ENCODE measurements at regions not wholly inside any gene's neighbourhood (a gene's known extent, or its start where the extent isn't known, plus 50 kb on each side); places are given as distances from the start of the nearest gene placed in this dataset.
A peak's percentile ranks its signal among the peaks of the same experiment; 100 is the strongest.

DNA sequence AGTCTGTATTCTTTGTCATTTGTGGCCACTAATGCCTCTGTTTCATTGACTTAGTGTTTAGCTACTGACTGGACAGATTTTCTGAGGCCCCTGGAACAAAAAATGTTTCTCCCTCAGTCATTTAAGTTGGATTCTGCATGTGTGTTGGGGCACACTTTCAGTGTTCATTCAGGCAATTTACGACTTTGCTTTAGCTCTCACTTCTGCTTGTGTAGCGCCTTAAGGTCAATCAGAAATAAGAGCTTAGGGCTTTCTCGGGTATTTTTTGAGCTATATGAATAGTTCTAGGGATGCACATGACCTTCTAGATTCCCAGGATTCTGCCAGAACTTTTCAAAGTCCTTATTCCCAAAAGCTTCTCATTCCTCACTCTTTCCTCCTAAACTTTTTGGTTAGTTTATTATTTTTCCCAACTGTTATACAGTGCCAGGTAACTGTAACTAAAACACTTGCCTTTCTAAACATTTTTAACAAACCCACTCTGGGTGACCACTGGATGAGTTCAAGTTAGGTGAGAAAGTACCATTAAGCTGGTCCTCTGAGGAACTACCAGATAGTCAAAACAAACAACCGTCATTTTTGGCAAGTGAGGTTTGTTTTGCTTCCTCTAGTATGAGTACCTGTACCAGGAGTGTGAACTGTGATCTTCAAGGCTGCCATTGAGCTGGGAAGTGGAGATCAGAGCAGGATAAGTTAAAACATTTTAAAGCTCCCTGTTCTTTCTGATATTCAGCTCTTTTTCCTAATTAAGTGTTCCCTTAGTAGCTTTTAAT, 571.3 kb upstream of the TLE4 start:
- DNase-seq: no peak

DNA sequence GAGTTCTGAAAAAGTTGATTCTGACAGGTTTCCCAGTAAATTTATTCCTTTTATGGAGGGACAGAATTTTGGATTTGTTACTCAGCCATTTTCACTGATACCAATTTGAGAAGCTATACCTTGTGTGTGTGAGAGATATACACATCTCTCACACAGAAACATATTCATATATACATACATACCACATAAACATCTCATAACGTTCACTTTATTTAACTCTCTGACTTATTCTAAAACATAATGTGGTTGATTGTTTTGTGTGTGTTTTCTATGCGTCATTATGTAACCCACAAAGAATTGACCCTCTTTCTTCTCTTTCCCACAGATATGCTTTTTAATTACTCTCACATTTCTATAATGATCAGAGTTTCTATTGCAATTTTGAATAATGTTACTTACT, 570.8 kb upstream of the TLE4 start:
- no peak for DNase-seq

DNA sequence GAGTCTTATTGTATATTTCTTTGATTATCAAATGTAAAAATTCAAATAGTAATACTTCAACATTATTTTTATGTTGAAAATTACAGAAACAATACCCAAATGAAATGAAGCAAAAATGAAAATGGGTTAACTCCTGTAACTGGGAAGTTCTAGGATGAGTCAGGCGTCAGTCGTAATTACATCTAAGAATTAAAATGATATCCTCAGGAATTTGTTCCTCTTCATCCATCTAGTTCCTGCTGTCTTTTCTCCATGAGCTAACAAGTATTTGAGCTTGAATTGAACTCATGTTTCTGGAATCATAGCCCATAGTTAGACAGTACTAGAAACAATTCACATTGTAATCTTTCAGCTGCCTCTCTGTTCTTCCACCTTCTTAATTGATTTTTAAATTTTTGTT, 568.3 kb upstream of the TLE4 start:
- DNase-seq: no peak

DNA sequence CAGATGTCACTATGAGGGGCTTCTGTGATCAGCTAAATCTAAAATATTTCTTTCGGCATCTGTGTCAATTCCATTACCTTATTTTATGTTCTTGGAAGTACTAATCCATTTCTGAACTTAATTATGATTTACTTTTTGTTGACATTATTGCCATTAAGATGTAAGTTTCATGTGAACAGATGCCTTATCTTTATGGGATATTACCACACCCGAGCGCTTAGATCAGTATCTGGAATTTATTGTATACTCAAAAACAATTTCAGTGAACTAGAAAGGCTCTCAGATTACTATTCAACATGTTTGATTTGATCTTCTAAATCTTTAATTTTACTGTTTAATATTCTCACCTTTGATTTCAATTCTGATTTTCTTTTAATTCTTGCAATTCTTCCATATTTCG, 567.7 kb upstream of the TLE4 start:
- no peak for DNase-seq

DNA sequence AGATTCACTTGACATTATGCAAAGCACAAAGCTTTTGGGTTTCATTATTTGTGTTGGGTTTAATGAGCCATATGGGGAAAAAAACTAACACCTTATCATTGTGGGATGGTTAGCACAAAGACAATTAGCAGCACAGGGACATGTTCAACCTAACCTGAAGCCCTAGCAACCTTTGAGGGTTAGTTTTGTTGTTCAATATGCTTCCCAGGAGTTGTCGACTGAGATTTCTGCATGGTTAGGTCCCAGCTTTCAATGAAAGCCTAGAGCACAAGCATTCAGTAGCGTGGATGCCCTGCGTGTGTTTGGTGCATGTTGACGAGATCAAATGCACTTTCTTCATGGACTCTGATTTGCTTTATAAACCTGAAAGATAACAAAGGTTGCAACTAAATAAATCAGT, 565.2 kb upstream of the TLE4 start:
- DNase-seq: no peak

DNA sequence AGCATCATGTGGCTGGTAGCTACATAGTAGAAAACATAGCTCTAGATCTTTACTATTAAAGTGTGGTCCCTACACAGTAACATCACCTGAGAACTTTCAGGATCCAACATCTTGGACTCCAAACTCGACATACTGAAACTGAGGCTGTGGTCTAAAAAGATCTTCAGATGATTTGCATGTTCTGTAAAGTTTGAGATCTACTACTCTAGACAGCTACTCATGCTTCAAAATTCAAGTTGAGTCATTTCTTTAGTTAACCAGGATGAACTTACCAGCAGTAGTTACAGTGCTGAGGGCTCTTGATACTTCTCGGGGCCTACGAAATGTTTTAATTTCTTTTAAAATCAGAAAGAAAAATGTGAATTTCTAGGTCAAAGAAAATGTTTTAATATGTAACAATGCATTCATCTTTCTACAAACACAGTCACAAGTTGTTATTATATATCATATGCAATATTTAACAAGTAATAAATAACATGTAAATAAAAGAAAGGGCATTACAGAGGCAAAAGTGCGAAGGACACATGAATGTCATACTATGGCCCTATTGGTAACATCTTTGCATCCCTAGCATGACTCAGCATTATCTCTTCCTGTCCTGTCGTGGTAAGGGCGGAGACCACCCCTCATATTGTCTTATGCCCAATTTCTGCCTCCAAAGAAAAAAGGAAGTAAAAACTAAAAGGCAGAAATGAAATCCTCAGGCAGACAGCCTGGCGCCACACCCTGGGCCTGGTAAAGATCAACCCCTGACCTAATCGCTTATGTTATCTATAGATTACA, 563.9 kb upstream of the TLE4 start:
- DNase-seq: no peak

DNA sequence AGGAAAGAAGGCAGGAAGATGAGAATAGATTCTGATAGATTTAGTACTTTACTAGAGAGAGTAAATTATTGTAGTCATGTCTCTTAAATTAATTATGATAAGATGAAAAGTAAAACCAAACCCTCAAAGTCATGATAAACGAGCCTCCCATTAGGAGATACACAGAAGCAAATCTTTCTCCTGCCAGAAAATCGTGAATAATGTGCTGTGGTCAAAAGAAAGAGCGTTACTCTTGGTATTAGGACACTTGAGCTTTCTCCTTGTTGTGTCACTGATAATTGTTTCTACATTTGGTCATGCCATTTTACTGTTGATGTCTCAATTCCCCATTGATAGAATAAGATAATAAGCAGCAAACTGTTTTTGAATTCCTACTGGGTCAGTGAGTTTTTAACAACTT, 562.8 kb upstream of the TLE4 start:
- DNase-seq: no peak

DNA sequence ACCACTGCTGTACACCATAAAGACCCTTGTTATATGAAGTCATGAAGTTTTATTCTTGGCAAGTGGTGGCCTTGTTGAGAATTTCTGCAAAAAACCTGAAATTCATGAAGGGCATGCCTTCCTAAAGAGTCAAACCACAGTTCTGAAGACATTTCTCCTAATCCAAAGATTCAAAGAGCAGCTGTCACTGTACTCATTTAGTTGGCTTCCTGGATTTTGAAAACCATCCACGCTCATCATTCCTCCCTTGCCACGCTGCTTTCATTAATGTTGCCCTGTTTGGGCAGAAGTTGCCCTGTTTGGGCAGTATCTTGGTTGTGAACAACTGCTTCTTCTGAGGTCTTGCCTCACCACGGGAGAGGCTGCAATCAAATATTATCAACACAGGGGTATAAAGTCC, 560.3 kb upstream of the TLE4 start:
- DNase-seq: no peak

DNA sequence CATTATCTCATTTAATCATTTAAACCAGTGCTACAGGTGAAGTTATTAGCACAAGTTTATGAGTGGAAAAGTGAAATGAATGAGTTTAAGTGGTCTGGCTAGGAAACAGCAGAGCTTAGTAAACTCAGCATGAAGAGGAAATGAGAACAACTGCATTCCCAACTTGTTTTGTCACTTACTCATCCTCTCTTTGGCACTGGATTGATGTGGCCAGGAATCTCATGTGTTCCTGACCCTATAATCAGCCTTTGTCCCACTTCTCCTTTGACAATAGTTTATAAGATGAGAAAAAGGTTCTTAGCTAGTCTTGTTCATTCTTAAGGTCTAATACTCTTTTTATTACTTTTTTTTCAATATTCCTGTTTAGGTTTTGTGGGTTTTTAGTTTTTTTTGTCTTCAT, 559.2 kb upstream of the TLE4 start:
- no peak for DNase-seq

DNA sequence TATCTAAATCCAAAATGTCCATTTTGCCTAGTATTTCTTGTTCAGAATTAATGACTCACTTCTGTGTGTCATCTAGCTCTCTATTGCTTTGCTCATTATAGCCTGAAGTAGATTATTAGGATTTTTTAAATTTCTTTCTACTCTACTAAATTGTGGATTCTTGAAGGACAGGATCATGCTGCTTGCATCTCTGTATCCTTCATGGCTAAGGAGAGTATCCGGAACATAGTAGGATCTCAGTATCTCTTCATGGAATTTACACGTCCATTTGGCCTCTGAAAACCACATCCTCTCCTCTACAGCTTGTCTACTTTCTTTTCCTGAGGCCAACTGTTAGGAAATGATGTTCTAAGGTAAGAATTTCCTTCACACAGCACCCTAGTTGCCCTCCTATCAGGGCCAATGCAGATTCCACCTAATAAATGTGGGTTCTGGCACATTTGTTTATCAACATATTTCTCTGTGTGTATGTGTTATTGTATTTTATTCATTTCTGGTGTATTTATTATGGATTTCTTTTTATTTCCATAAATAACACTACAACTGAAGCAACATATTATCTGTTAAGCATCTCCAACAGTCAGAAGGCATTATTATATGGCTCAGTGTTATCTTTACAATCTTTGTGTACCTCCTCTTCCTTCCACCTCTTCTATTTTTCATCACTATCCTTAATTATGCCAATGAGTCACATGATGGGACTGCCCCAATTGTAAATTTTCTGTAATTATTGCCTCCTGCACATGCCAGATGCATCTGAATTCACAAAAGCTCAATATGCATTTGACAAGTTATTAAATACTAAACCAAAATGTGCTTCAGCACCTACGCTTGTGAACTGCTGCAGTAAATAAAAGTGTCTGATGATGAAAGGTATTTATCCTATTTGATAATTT, 557.8 kb upstream of the TLE4 start:
- no peak for DNase-seq

DNA sequence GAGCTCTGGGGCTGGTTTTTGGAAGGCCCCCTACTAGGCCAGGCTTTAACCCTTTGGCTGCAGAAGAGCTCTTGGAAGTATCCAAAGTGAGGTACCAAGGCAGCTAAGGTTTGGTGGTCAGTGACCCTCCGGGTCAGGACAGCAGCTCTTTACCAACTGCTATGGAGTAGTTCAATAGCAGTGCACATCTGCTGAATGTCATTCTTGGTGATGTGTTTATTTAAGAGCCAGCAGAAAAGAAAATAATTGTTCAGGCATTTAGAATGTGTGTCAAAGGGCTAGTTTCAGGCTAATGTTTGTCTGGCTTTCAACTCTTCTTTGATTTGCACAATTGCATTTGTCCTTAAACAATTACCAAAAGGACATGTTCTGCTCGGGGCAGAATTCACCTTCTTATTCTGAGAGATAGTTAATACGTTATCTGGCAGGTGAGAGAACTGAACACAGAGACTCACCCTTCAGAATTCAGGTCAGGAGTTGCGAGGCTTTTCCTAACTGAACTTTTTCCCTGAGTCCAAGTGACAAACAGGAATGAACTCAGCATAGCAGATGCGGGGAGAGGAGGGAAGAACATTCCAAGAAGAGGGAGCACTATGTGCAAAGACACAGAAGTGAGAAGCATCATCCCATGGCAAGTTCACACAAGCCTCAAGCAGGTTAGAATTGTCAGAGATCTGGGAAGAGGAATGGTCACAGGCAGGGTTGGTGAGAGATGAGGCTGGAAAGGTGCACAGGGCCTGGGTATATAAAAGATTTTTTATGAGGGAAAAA, 556.7 kb upstream of the TLE4 start:
- peak; percentile 50 for DNase-seq

DNA sequence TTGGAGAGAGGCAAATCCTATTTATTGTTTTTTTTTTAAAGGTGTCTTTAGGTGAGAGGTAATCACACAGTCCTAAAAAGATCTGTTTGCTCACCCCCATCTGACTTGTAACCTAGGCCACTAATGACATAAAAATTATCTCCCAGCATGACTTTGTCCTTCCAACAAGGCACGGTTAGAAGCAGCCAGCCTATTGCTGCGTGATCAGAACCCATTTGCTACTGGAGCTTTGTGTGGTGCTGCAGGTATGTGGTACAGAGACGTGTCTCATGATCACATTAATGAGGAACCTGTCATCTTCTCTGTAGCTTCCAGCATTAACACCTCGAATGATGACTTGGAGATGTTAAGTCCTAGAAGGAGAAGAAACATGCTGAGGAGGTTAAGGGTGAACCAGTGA, 555.8 kb upstream of the TLE4 start:
- peak; percentile 68 for DNase-seq

DNA sequence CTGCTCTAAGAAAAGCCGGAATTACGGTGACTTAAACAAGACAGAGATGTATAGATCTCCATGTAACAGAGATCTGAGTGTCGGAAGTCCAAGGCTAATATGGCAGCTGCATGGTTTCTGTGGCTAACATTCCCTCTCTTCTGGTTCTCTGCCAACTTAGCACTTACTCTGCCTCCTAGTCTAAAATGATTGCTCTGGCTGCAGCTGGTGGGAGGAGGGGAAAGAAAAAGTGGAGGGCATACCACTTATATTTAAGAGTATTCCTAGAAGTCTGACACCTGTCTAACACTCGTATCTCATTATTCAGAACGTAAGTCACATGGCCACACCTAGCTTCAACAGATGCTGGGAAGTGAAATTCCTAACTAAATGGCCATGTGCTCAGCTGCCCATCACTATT, 551.5 kb upstream of the TLE4 start:
- no peak for DNase-seq

DNA sequence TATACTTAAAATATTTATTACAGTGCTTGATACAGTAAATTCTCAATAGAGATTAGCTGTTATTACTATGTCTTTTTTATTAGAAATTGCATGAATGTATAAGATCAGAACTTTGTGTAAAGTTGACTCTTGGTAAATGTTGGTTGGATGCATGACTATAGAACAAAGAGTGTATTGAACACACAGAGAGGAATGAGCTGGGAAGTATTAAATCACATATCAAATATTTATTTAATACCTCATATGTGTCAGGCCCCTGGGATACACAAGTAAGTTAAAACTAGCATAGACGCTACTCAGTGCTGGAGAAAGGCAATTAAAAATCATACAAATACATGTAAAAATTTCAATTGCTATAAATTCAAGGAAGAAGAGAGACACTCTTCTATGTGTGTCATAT, 550.7 kb upstream of the TLE4 start:
- no peak for DNase-seq

DNA sequence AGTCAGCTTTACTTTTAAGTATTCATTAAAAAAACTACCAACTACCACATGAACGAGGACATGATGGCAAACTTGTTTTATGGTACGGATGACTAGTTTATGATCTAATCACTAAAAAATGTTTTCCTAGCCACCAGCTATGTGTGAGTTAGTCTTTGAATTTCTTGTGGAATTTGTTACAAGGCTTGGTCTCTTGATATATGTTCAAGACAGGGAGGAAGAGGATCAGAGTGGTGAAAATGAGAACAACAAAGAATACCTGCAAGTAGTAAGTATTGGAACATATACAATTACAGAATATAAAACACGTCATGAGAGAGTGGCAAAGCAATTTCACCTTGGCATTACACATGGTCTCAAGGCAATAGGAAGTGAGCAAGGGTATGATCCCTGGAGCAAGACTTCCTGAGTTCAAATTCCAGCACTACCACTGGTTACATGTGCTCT, 548.6 kb upstream of the TLE4 start:
- no peak for DNase-seq

DNA sequence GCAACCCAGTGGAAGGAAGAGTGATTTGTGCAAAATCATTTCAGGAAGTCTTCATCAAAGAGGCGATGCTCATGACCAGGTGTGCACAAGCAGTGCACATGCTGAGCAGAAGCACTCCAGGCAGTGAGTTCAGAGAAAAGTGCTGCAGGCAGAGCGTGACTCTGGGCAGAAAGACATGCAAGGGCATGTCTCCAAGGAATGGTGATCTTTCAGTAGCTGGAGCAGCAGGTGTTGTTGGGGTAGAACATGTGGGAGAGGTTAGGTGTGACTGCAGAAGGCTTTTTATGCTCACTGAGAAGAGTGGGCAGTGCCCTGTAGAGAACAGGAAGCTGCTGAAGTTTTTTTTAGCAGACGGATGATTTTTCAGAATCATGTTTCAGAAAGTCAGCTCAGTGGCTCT, 545.4 kb upstream of the TLE4 start:
- DNase-seq: no peak

DNA sequence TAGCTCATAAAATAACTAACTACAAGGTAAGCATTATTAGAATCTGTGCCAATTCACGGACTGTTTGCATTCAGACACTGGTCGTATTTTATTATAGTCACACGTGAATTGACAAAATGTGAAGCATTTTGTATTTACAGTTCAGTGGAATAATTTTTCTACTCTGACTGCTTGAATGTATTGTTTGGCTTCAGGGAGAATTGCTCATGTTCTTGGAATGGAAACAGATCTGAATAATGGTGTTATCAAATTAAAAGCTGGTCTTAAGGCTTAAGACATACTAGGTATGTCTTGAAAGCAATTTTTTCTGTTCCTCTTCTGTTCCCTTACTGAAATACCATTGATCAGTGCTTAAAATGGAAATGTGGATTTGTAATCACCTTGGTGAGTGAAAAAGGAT, 543.7 kb upstream of the TLE4 start:
- DNase-seq: no peak

DNA sequence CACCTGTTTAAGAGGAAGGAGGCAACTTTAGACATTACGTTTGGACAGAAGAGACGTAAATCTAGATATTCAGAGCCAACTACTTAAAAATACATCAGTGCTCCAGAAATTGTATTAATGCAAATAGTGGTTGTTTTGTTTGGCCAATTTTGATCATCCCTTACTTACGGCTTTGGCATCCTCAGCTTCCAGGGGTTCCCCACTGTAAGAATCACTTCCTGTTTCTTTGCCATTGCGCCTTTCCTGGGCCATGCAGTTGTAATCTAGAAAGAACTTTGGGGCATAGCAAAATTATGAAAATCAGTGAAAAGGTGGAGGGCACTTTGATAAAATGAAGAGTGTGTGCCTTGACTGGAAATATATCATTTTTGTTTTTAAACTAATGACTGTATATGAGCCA, 537.2 kb upstream of the TLE4 start:
- no peak for DNase-seq

DNA sequence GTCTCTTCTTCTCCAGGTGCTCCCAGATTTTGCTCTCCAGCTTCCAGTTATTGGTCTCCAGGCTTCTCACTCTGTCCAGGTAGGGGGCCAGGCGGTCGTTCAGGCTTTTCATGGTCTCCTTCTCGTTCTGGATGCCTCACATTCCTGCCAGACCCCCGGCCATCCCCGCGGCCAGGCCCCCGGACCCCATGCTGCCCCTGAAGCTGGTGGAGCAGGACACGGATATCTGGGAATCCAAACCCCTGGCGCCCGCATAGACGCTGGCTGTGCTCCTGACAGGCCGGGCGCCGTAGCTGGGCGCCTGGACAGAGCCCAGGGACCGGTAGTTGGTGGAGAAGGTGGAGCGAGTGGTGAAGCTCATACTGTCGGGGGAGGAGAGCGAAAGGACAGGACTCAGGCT, 534.4 kb upstream of the TLE4 start:
- no peak for DNase-seq

DNA sequence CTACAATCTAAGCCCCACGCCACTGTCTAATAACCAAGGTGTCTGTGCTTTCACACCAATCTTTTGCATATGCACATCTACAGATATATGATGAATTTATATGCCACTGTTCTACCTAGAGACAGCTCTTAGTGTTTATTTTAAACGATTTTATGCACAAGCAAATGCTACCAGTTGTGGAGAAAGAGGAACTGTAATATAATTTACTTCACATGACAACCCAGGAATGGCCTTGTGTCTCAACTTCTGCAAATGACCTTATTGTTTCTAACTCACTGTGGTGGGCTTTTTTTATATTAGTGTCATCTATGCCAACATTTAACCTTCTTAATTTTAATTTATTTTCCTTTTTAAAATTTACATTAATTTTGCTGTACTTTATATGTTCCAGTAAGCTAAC, 531.1 kb upstream of the TLE4 start:
- no peak for DNase-seq

DNA sequence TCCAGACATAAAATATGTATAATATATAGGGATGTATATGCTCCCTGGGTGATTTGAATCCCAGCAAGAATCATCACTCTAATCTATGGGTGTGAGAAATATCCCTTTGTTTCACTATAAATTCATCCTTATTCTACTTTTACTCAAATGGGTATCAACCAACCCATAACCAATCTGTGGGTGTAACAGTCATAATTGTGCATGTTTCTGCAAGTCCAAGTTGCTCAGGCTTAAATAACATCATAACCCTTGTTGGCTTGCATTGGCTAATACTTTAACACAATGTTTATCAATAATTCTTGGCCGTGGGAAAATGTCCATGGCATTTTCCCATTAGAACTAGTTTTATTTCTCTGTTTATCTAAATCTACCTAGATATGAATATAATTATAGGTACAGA, 530.5 kb upstream of the TLE4 start:
- DNase-seq: no peak

DNA sequence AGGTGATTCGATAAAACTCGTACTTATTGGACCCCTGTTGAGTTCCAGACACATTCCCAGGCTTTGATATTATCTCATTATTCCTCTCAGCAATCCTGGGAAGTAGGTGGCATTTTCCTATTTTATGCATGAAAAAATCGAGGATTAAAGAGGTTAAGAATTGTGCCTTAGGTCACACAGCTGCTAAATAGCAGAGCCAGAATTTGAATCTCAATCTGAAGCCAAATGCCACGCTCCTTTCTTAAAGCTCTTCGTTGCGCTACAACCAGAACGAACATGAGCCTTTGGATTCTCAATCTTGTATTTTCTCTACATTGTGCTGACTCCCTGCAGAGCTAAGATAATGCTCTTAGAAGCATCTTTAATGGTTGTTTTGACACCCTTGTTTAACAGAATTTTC, 527.8 kb upstream of the TLE4 start:
- DNase-seq: no peak

DNA sequence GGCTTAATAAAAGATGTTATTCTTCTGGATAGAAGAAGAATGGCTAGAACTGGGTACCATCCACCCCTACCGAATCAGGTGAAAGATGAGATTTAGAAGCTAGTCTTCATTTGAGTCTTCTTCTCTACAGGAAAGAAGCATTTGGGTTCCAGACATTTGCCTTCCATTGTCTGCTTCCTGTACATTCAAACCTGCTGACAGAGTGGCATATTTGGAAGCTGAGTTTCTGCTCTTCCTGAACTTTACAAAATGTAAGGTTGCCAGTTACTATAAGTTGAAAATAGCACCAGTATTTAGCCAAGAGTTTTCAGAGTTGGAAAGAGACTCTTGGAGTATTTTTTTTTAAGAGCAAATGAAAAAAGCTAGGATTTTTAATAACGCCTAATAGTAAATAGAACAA, 525.4 kb upstream of the TLE4 start:
- no peak for DNase-seq

Data from NCI-H774 (cell line).